GM12864 (cell line): ENCODE measurements at regions not wholly inside any gene's neighbourhood (a gene's known extent, or its start where the extent isn't known, plus 50 kb on each side); places are given as distances from the start of the nearest gene placed in this dataset.
"Not testable (repeated sequence)": the region's sequence is repeated elsewhere in the genome, so short reads cannot be mapped to it uniquely, and the experiment has no call there.

Source experiments
- DNase-seq: peaks from one replicate; pipeline ENCODE4 v3.0.0-alpha.2; 2011; ENCODE audit warnings: low read depth
- H3K4me3 ChIP-seq: 2 replicates; pipeline ENCODE4 v1.5.1; 2011; ENCODE audit warnings: mild to moderate bottlenecking, low read depth, low read length, control low read depth
- TF ChIP-seq, protein P1 (sequence below): IDR thresholded peaks from 2 replicates; pipeline ENCODE4 v1.5.1; 2011; ENCODE audit warnings: low read depth, mild to moderate bottlenecking, moderate library complexity, low read length, control low read depth, inconsistent platforms; ENCODE audit errors: missing control alignments

DNA sequence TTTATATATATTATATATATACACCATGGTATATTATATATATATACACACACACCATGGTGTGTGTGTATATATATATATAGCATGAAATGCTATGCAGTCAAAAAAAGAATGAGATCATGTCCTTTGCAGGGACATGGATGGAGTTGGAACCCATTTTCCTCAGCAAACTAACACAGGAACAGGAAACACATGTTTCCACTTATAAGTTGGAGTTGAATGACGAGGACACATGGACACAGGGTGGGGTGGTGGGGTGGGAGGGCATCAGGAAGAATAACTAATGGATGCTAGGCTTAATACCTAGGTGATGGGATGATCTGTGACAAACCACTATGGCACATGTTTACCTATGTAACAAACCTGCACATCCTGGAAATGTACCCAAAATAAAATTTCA is 293.6 kb upstream of the NDST3 start:
- DNase-seq = no peak
- no peak overlapping the region for H3K4me3 ChIP-seq
- TF ChIP-seq, protein P1, sequence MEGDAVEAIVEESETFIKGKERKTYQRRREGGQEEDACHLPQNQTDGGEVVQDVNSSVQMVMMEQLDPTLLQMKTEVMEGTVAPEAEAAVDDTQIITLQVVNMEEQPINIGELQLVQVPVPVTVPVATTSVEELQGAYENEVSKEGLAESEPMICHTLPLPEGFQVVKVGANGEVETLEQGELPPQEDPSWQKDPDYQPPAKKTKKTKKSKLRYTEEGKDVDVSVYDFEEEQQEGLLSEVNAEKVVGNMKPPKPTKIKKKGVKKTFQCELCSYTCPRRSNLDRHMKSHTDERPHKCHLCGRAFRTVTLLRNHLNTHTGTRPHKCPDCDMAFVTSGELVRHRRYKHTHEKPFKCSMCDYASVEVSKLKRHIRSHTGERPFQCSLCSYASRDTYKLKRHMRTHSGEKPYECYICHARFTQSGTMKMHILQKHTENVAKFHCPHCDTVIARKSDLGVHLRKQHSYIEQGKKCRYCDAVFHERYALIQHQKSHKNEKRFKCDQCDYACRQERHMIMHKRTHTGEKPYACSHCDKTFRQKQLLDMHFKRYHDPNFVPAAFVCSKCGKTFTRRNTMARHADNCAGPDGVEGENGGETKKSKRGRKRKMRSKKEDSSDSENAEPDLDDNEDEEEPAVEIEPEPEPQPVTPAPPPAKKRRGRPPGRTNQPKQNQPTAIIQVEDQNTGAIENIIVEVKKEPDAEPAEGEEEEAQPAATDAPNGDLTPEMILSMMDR = no peak

DNA sequence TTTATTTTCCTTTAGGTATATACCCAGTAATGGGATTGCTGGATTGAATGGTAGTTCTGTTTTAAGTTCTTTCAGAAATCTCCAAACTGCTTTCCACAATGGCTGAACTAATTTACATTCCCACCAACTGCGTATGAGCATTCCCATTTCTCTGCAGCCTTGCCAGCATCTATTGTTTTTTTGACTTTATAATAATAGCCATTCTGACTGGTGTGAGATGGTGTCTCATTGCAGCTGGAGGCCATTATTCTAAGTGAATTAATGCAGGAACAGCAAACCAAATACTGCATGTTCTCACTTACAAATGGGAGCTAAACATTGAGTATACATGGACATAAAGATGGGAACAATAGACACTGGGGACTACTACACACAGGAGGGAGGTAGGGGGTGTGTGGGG is 288.9 kb upstream of the NDST3 start:
- not testable (repeated sequence) for H3K4me3 ChIP-seq, DNase-seq

DNA sequence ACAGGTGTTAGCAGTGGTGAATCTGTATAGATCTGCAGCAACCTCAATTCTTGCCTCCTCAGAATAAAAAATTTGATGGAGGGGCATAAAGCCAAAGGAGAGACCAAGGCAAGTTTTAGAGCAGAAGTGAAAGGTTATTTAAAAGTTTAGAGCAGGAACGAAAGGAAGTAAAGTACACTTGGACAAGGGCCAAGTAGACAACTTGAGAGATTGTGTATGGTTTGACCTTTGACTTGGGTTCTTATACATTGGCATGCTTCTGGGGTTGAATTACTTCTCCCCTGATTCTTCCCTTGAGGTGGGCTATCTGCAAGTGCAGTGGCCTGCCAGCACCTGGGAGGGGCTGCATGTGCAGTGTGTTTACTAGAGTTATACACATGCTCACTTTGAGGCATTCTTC is 278.8 kb upstream of the NDST3 start:
- TF ChIP-seq, protein P1 = no peak
- DNase-seq = no peak

DNA sequence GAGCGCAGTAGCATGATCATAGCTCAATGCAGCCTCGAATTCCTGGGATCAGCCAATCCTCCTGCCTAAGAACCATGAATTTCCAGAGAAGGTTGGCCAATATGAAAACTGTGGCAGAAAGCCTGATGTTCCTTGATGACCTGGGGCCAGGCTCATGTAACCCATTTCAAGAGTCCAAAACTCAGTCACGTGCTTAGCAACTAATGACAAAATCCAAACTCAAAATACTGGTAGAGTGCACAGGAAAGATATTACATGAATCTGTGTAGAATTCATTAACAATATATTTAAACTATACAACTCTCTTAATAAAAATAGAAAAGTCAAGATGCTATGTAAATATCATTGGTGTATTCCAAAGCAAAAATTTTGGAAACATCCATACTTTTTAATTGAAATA is 265.7 kb upstream of the NDST3 start:
- no peak overlapping the region for H3K4me3 ChIP-seq
- TF ChIP-seq, protein P1 = no peak
- DNase-seq = no peak

More for the DNA sequence above, 278.8 kb upstream of the NDST3 start:
- no peak overlapping the region for H3K4me3 ChIP-seq

DNA sequence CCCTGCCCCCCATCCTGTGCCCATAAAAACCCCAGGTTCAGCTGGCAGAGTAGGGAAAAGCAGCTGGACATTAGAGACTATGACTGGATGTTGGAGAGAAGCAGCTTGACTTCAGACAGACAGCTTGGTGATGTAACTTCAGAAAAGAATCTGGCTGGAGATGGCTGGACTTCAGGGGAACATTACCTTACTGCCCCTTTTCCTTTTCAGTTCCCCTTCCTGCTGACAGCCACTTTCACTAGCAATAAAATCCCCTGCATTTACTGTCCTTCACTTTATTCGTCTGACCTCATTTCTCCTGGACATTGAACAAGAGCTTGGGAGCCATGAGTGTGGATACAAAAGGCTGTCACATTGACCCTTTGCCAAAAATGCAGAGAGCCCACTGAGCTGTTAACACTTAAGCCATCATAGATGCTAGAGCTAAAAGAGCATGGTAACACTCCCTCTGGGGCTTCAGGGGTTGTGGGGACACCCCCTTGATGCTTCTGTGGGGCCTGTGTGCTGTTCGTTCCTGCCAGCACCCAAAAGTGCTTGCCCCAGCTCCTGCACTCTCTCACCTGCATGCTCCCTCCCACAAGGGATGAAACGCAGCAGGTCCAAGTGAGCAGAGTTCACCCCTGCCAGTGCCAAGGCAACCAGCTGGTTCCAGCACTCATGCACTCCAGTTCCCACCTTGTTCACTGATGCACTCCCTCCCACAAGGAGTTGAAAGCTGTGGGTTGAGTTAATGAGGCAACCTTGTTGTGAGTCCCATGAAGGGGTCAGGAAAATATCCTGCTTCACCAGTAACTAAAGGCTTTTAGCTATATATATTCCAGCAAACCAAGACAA is 263.8 kb upstream of the NDST3 start:
- no peak for DNase-seq
- no peak overlapping the region for H3K4me3 ChIP-seq
- TF ChIP-seq, protein P1 = no peak

DNA sequence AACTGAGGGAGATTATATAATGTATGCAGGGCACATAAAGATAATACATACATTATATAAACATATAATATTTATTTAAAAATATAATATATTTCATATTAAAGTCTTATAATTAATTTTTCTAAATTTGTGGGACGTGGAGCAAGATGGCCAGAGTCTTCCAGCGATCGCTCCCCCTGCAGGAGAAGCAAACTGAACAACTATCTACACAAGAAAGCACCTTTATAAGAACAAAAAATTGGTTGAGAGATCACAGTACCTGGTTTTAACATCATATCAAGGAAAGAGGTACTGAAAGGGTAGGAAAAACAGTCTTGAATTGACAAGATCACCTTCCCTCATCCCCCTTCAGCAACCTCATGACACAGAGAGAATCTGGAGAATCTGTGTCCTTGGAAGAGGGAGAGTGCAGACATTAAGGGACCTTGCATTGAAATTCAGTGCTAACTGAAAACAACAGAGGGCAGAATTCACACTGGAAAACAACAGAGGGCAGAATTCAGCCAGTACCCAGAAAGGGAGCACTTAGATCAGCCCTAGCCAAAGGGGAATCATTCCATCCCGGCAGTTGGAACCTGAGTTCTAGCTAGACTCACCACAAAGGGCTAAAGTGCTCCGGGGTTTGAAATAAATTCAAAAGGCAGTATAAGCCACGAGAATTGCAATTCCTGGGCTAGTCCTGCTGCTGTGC is 262.5 kb upstream of the NDST3 start:
- no peak for DNase-seq
- TF ChIP-seq, protein P1 = no peak
- no peak overlapping the region for H3K4me3 ChIP-seq

DNA sequence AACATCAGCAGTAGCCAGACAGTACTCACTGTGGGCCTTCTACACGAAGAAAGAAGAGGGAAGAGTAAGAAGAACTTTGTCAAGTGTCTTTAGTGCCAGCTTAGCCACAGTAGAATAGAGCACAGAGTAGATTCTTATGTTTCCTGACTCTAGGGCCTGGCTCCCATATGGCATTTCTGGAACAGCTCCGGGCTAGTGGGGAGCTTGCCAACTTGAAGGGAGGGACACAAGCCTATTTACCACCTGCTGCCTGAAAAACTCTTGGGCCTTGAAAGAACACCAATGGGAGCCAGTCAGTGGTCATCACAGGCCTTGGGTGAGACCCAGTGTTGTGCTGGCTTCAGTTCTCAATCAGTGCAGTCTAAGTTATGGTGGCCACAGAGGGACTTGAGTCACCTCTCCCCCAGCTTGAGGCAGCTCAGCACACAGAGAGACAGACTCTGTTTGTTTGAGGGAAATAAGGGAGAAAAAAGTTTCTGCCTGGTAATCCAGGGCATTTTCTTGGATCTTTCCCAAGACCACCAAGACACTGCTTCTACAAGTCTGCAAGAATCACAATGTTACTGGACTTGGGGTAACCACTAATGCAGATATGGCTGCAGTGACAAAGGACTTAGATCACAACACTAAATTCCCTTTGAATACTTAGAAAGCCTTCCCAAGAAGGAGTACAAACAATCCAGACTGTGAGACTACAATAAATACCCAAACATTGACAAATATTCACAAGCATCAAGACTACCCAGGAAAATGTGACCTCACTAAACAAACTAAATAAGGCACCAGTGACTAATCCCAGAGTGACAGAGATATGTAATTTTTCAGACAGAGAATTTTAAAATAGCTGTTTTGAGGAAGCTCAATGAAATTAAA is 261.0 kb upstream of the NDST3 start:
- TF ChIP-seq, protein P1 = no peak
- H3K4me3 ChIP-seq = no peak overlapping the region
- DNase-seq = no peak
